Ovary (tissue), 3 donors: ENCODE measurements at regions not wholly inside any gene's neighbourhood (a gene's known extent, or its start where the extent isn't known, plus 50 kb on each side); places are given as distances from the start of the nearest gene placed in this dataset.

ENCODE experiments used
- CTCF ChIP-seq, 3 donors: fragments of 450-650 bp in 2 of 3; fragments of 200-600 bp in 1 of 3; IDR thresholded peaks; one replicate each; pipeline versions ENCODE4 v1.5.1 to v1.8.0; 2016 to 2022; ENCODE audit warnings: antibody characterized with exemption in 3 of 3, mild to moderate bottlenecking in 1 of 3
- EP300 ChIP-seq: sonication (generic); formaldehyde crosslinking; IDR thresholded peaks from one replicate; pipeline ENCODE4 v1.6.1; 2017; ENCODE audit warnings: antibody characterized with exemption
- POLR2A ChIP-seq: fragments of 450-650 bp; IDR thresholded peaks from one replicate; pipeline ENCODE4 v1.6.1; 2017; ENCODE audit warnings: antibody characterized with exemption, mild to moderate bottlenecking, moderate library complexity
- donor health status: DM: no; HTN: no; CAD: no.

- no peak for TF ChIP-seq EP300
- TF ChIP-seq POLR2A: no peak
- no peak for TF ChIP-seq CTCF (IDR thresholded peaks at IDR 0.05)
Observed at GRCh38 chrX:140342410-140342809, 162.5 kb downstream of the SOX3 start.
